ENCODE measurements at regions not wholly inside any gene's neighbourhood (a gene's known extent, or its start where the extent isn't known, plus 50 kb on each side); places are given as distances from the start of the nearest gene placed in this dataset.
A peak's percentile ranks its signal among the peaks of the same experiment; 100 is the strongest.

DNA sequence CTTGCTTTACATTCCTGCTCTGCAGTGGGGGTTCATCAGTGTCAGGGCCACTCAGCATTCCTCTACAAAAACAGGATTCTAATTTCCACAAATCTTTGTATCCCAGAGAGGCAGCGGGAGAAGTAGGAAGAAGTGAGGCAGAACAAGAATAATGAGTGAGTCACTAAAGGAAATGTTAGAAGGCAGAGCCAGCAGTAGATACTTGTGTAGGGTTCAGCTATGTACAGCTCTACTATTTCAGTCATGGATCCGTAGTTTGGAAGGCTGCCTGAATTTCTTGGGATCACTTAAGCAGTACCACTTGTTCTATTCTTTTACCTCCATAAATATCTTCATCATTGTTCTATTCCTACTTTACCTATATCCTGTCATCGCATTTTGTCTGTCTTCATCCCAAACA lies 246.3 kb upstream of the TLE4 start:
- Histone ChIP-seq H3K9me1 (replicated peaks; ENCODE audit: control insufficient read depth, extremely low read depth, insufficient read depth, low read length) (no peaks in the 10 kb centered on the region), H2AFZ (ENCODE audit: low read depth, low read length) (no peak overlapping the region), H3K79me2 (ENCODE audit: control insufficient read depth, insufficient read depth, low read length) (no peaks in the 10 kb centered on the region), H3K27ac (ENCODE audit: insufficient read depth, low read depth, low read length) (no peak overlapping the region), H3K27me3 (ENCODE audit: control insufficient read depth in 2 of 2, insufficient read depth in 2 of 2, low read length in 2 of 2) (no peaks in the 10 kb centered on the region), H4K20me1 (replicated peaks; ENCODE audit: control insufficient read depth, extremely low read depth, insufficient read depth, low read length) (no peaks in the 10 kb centered on the region), H3K9ac (replicated peaks; ENCODE audit: extremely low read depth, insufficient read depth, low read length) (no peak overlapping the region), H3K4me3 (replicated peaks in 1 of 3; ENCODE audit: insufficient read depth in 1 of 3, low read depth in 1 of 3, low read length in 3 of 3) (no peak overlapping the region), H3K36me3 (ENCODE audit: control insufficient read depth in 2 of 2, extremely low read depth in 1 of 2, insufficient read depth in 2 of 2, low read length in 2 of 2) (no peaks in the 10 kb centered on the region), H3K4me2 (ENCODE audit: insufficient read depth, low read length) (no peak overlapping the region), H3K9me3 (replicated peaks; ENCODE audit: control insufficient read depth, insufficient read depth, low read length) (no peaks in the 10 kb centered on the region), H3K4me1 (ENCODE audit: control insufficient read depth, extremely low read depth, insufficient read depth, low read length) (no peaks in the 10 kb centered on the region)
- intact Hi-C loops (cut with micrococcal nuclease) (no loop called here), dilution Hi-C loops (cut with MboI; ENCODE audit: extremely low pct_ligation_motif_present, low sequenced_read_pairs) (no loop called here)
- FAIRE-seq (no peak), DNase-seq (ENCODE audit: low read depth, low spot score) (peak; percentile 8)
- ChIA-PET CTCF (no interaction called here), POLR2A (no interaction called here)
- TF ChIP-seq GATA2 (IDR thresholded peaks at IDR 0.05; ENCODE audit: insufficient read depth, insufficient read length, low read depth, low read length) = no peak
- no peak for TF ChIP-seq JUN (IDR thresholded peaks at IDR 0.05; ENCODE audit: borderline replicate concordance, insufficient read depth, insufficient read length, low read depth)
- TF ChIP-seq FOS (IDR thresholded peaks at IDR 0.05; ENCODE audit: borderline replicate concordance, insufficient read depth, low read length) = no peak
- no TSS peak for BruUV-seq (replicated peaks)

DNA sequence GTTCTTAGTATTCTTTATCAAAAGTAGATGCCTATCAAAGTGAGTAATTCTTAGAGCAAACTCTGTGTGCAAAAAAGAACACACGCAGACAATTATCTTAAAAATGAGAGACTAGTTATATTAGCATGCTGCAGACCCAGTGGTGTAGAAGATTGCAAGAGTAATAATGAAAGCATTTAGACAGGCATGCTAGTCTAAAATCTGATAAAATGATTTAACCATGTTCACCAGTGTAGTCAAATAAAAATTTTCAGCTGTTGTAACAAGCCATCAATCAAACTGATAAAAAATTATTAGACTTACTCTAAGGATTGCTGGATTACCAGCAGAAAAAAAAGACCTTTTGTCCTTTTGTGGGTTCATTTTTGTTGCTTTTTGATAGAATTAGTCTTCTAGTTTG lies 241.9 kb upstream of the TLE4 start:
- H3K4me3 ChIP-seq (replicated peaks in 1 of 3; ENCODE audit: insufficient read depth in 1 of 3, low read depth in 1 of 3, low read length in 3 of 3) = no peak overlapping the region
- no peak overlapping the region for H3K4me2 ChIP-seq (ENCODE audit: insufficient read depth, low read length)
- DNase-seq (ENCODE audit: low read depth, low spot score) (no peak), FAIRE-seq (no peak)
- H3K79me2 ChIP-seq (ENCODE audit: control insufficient read depth, insufficient read depth, low read length) = no peaks in the 10 kb centered on the region
- POLR2A ChIA-PET = no interaction called here
- intact Hi-C loops (cut with micrococcal nuclease) (no loop called here), dilution Hi-C loops (cut with MboI; ENCODE audit: extremely low pct_ligation_motif_present, low sequenced_read_pairs) (no loop called here)
- H3K27ac ChIP-seq (ENCODE audit: insufficient read depth, low read depth, low read length) = no peak overlapping the region
- H3K27me3 ChIP-seq (ENCODE audit: control insufficient read depth in 2 of 2, insufficient read depth in 2 of 2, low read length in 2 of 2) = no peaks in the 10 kb centered on the region
- no peaks in the 10 kb centered on the region for H3K9me3 ChIP-seq (replicated peaks; ENCODE audit: control insufficient read depth, insufficient read depth, low read length)
- no TSS peak for BruUV-seq (replicated peaks)
- H3K4me1 ChIP-seq (ENCODE audit: control insufficient read depth, extremely low read depth, insufficient read depth, low read length) = no peaks in the 10 kb centered on the region
- H3K36me3 ChIP-seq (ENCODE audit: control insufficient read depth in 2 of 2, extremely low read depth in 1 of 2, insufficient read depth in 2 of 2, low read length in 2 of 2) = no peaks in the 10 kb centered on the region
- TF ChIP-seq POLR2A (IDR thresholded peaks at IDR 0.05; ENCODE audit: low read depth, low read length) (no peak), JUN (IDR thresholded peaks at IDR 0.05; ENCODE audit: borderline replicate concordance, insufficient read depth, insufficient read length, low read depth) (no peak), EZH2 (IDR thresholded peaks at IDR 0.05; ENCODE audit: borderline replicate concordance, low read depth, low read length, severe bottlenecking) (no peak), FOS (IDR thresholded peaks at IDR 0.05; ENCODE audit: borderline replicate concordance, insufficient read depth, low read length) (no peak), MYC (IDR thresholded peaks at IDR 0.05; ENCODE audit: low read depth, low read length) (no peak), GATA2 (IDR thresholded peaks at IDR 0.05; ENCODE audit: insufficient read depth, insufficient read length, low read depth, low read length) (no peak), POLR2AphosphoS5 (IDR thresholded peaks at IDR 0.05; ENCODE audit: insufficient read depth, low read depth, low read length) (no peak)
- TF ChIP-seq, protein P1, sequence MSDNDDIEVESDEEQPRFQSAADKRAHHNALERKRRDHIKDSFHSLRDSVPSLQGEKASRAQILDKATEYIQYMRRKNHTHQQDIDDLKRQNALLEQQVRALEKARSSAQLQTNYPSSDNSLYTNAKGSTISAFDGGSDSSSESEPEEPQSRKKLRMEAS (IDR thresholded peaks at IDR 0.05; ENCODE audit: insufficient read depth, insufficient read length) = no peak
- TF ChIP-seq, protein P2, sequence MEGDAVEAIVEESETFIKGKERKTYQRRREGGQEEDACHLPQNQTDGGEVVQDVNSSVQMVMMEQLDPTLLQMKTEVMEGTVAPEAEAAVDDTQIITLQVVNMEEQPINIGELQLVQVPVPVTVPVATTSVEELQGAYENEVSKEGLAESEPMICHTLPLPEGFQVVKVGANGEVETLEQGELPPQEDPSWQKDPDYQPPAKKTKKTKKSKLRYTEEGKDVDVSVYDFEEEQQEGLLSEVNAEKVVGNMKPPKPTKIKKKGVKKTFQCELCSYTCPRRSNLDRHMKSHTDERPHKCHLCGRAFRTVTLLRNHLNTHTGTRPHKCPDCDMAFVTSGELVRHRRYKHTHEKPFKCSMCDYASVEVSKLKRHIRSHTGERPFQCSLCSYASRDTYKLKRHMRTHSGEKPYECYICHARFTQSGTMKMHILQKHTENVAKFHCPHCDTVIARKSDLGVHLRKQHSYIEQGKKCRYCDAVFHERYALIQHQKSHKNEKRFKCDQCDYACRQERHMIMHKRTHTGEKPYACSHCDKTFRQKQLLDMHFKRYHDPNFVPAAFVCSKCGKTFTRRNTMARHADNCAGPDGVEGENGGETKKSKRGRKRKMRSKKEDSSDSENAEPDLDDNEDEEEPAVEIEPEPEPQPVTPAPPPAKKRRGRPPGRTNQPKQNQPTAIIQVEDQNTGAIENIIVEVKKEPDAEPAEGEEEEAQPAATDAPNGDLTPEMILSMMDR (IDR thresholded peaks at IDR 0.05; ENCODE audit: extremely low read depth in 1 of 2, insufficient read depth in 1 of 2, low read depth in 1 of 2, low read length in 2 of 2) = no peak
- no peaks in the 10 kb centered on the region for H3K9me1 ChIP-seq (replicated peaks; ENCODE audit: control insufficient read depth, extremely low read depth, insufficient read depth, low read length)
- CTCF ChIA-PET = no interaction called here
- H3K9ac ChIP-seq (replicated peaks; ENCODE audit: extremely low read depth, insufficient read depth, low read length) = no peak overlapping the region
- H2AFZ ChIP-seq (ENCODE audit: low read depth, low read length) = no peak overlapping the region
- no peaks in the 10 kb centered on the region for H4K20me1 ChIP-seq (replicated peaks; ENCODE audit: control insufficient read depth, extremely low read depth, insufficient read depth, low read length)
